Smooth muscle cell (in vitro differentiated cells): ENCODE measurements at regions not wholly inside any gene's neighbourhood (a gene's known extent, or its start where the extent isn't known, plus 50 kb on each side); places are given as distances from the start of the nearest gene placed in this dataset.

ENCODE experiments used
- DNase-seq: peaks from one replicate; lab custom pipeline; 2025; ENCODE audit not compliant: unreplicated experiment; lab: John Stamatoyannopoulos, UW
- H2AFZ ChIP-seq: fragments of 200-600 bp; sonication (generic); 2 replicates; pipeline ENCODE4 v1.6.0; 2016; ENCODE audit warnings: antibody characterized with exemption, low read depth, mild to moderate bottlenecking
- H3F3A ChIP-seq: fragments of 200-600 bp; sonication (generic); 2 replicates; pipeline ENCODE4 v1.6.0; 2017; ENCODE audit warnings: antibody characterized with exemption, low read depth
- H3K27ac ChIP-seq: fragments of 200-600 bp; sonication (generic); 2 replicates; pipeline ENCODE4 v1.5.1; 2016; ENCODE audit warnings: low read depth, mild to moderate bottlenecking
- H3K27me3 ChIP-seq: fragments of 200-600 bp; sonication (generic); 2 replicates; pipeline ENCODE4 v1.6.1; 2016; ENCODE audit warnings: low read depth, mild to moderate bottlenecking
- H3K36me3 ChIP-seq: fragments of 200-600 bp; sonication (generic); 2 replicates; pipeline ENCODE4 v1.5.1; 2016; ENCODE audit warnings: low read depth
- H3K4me1 ChIP-seq: fragments of 200-600 bp; sonication (generic); 2 replicates; pipeline ENCODE4 v1.5.1; 2016; ENCODE audit warnings: low read depth
- H3K4me2 ChIP-seq: fragments of 200-600 bp; sonication (generic); 2 replicates; pipeline ENCODE4 v1.6.0; 2016; ENCODE audit warnings: mild to moderate bottlenecking
- H3K4me3 ChIP-seq: fragments of 200-600 bp; sonication (generic); 2 replicates; pipeline ENCODE4 v1.5.1; 2016; ENCODE audit warnings: mild to moderate bottlenecking
- H3K79me2 ChIP-seq: fragments of 200-600 bp; sonication (generic); 2 replicates; pipeline ENCODE4 v1.6.0; 2016; ENCODE audit warnings: low read depth, mild to moderate bottlenecking
- H3K9ac ChIP-seq: fragments of 200-600 bp; sonication (generic); 2 replicates; pipeline ENCODE4 v1.6.0; 2016; ENCODE audit warnings: low read depth
- H3K9me3 ChIP-seq: fragments of 200-600 bp; sonication (generic); replicated peaks from 2 replicates; pipeline ENCODE4 v1.5.1; 2016; ENCODE audit warnings: low read depth
- H4K20me1 ChIP-seq: fragments of 200-600 bp; sonication (generic); 2 replicates; pipeline ENCODE4 v1.6.0; 2016; ENCODE audit warnings: low read depth
- WGBS: methylation state at CpG from one replicate; pipeline ENCODE4 v1.1.7; 2016; ENCODE audit warnings: low lambda C conversion rate; 5-methylcytosine and 5-hydroxymethylcytosine counted together
- TF ChIP-seq, protein P1 (sequence below): fragments of 200-600 bp; sonication (generic); IDR thresholded peaks from 2 replicates; pipeline ENCODE4 v1.5.1; 2017; ENCODE audit warnings: borderline replicate concordance, mild to moderate bottlenecking, antibody characterized with exemption; ENCODE audit not compliant: insufficient read depth, poor library complexity, severe bottlenecking

DNA sequence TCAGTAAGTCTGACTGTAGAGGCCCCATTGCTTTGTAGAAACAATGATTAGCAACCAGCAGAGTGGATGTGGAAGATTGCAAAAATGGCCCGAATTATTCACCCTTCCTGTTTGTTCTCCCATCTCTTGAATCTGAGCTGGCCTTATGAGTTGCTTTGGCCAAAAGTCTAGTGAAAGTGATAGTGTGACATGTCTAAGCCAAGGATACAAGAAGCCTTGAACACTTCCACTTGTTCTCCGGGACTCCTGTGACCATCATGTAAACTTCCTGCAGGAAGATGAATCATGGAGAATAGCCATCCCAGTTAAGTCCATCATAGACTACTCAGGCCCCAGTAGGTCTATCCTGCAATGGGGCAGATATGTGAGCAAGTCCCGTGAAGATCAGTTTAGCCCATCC is 252.0 kb upstream of the JAG1 start:
- no peak for DNase-seq
- H3K4me2 ChIP-seq = no peak overlapping the region
- no peak overlapping the region for H3K27ac ChIP-seq
- H3K4me1 ChIP-seq = no peaks in the 10 kb centered on the region
- H3K9ac ChIP-seq = no peak overlapping the region
- TF ChIP-seq, protein P1, sequence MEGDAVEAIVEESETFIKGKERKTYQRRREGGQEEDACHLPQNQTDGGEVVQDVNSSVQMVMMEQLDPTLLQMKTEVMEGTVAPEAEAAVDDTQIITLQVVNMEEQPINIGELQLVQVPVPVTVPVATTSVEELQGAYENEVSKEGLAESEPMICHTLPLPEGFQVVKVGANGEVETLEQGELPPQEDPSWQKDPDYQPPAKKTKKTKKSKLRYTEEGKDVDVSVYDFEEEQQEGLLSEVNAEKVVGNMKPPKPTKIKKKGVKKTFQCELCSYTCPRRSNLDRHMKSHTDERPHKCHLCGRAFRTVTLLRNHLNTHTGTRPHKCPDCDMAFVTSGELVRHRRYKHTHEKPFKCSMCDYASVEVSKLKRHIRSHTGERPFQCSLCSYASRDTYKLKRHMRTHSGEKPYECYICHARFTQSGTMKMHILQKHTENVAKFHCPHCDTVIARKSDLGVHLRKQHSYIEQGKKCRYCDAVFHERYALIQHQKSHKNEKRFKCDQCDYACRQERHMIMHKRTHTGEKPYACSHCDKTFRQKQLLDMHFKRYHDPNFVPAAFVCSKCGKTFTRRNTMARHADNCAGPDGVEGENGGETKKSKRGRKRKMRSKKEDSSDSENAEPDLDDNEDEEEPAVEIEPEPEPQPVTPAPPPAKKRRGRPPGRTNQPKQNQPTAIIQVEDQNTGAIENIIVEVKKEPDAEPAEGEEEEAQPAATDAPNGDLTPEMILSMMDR = no peak
- H3K27me3 ChIP-seq = no peaks in the 10 kb centered on the region
- H3K36me3 ChIP-seq = no peaks in the 10 kb centered on the region
- H3F3A ChIP-seq = peaks cover 43% of the 10 kb centered on the region
- no peaks in the 10 kb centered on the region for H3K79me2 ChIP-seq
- H4K20me1 ChIP-seq = no peaks in the 10 kb centered on the region
- H3K4me3 ChIP-seq = no peak overlapping the region
- 58% methylated on average over 3 of the region's 3 CpGs for WGBS
- H3K9me3 ChIP-seq = no peaks in the 10 kb centered on the region
- H2AFZ ChIP-seq = no peak overlapping the region

DNA sequence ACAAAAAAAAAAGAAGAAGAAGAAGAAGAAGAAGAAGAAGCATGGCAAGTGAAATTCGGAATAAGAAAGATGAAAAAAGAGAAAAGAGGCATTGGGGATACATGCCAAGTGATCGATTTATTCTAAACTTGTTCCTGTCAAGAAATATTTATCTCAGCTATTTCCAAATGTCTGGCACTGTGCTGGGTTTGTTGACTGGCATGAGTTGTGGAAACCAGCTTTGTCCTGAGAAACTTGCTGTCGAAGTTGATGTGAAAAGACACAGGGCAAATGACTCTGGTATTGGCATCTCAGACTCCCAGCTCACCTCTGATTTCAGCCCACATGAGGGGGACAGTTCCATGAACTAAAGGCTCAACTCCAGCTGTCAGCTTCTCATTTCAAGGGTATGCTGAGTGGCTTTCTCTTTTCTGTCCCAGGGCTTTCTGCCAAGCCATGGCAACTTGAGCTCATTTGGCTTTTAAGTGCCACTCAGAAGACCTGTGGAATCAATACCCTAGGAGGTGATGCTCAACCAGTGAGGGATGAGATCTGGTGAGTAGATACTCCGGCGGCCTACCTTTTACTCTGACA is 253.3 kb upstream of the JAG1 start:
- no peaks in the 10 kb centered on the region for H4K20me1 ChIP-seq
- H3K79me2 ChIP-seq = no peaks in the 10 kb centered on the region
- H3K9me3 ChIP-seq = no peaks in the 10 kb centered on the region
- H2AFZ ChIP-seq = no peak overlapping the region
- 91% methylated on average over 5 of the region's 5 CpGs for WGBS
- H3K4me1 ChIP-seq = no peaks in the 10 kb centered on the region
- H3K9ac ChIP-seq = no peak overlapping the region
- H3F3A ChIP-seq = peaks cover 39% of the 10 kb centered on the region
- no peak overlapping the region for H3K4me2 ChIP-seq
- H3K27ac ChIP-seq = no peak overlapping the region
- no peaks in the 10 kb centered on the region for H3K36me3 ChIP-seq
- H3K27me3 ChIP-seq = no peaks in the 10 kb centered on the region
- TF ChIP-seq, protein P1 = no peak
- no peak overlapping the region for H3K4me3 ChIP-seq
- no peak for DNase-seq

DNA sequence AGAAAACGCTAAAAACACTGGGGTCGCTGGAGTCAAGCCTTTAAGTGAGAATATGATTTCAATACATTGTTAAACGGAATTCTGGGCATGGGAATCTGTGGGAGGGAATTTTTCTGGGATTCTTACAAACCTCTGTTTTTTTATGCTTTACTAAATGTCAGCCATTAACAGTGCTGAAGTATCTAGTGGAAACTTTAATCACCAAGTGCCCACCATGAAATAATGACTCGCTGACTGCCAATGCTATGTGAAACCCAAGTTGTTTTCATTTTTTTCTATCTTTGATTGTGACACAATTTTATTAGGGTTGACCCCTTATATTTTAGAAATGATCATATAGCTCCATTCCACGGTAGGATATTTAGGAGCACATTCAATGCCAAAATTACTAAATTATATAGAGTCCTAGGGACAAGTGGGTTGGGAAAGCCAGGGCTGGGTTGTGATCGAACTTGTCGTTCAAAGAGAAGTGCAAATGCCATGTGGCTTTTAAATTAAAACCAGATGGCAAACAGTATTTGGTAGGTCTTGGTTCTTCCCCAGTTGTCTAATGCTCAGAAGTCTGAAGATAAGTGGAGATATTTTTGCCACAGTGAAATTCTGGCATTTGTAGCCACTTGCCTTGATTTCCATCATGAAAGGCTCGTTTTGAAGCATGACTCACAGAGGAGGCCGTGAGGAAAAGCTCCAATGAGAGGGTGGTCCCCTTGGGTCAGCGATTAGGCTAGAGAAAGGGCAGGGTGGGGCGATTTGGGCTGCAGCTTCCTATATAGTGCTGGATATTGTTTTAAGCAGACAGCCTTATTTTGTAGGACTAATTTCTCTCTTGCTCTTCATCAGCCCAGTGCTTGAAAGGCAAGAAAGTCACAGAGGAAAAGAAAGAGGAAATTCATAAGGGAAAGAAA is 254.4 kb upstream of the JAG1 start:
- no peaks in the 10 kb centered on the region for H3K79me2 ChIP-seq
- no peaks in the 10 kb centered on the region for H3K27me3 ChIP-seq
- H2AFZ ChIP-seq = peak overlapping the region; percentile 55
- peak overlapping the region; percentile 43 for H3K4me2 ChIP-seq
- no peak overlapping the region for H3K4me3 ChIP-seq
- no peaks in the 10 kb centered on the region for H3K4me1 ChIP-seq
- H3F3A ChIP-seq = peaks cover 34% of the 10 kb centered on the region
- H4K20me1 ChIP-seq = no peaks in the 10 kb centered on the region
- H3K9me3 ChIP-seq = no peaks in the 10 kb centered on the region
- TF ChIP-seq, protein P1 = no peak
- DNase-seq = no peak
- H3K36me3 ChIP-seq = no peaks in the 10 kb centered on the region
- no peak overlapping the region for H3K9ac ChIP-seq
- H3K27ac ChIP-seq = peak overlapping the region; percentile 43
- 45% methylated on average over 11 of the region's 11 CpGs for WGBS
